ENCODE measurements at regions not wholly inside any gene's neighbourhood (a gene's known extent, or its start where the extent isn't known, plus 50 kb on each side); places are given as distances from the start of the nearest gene placed in this dataset.

GRCh38 chr6:66421570-66421969 is 714.5 kb upstream of the EYS start:
- ATAC-seq (ENCODE audit: low read depth) (no peak), DNase-seq (no peak)
- Mint-ChIP-seq H3K9me3 (peaks cover 8% of the 10 kb centered on the region), H3K36me3 (ENCODE audit: low read depth) (no peaks in the 10 kb centered on the region), H3K27ac (no peak overlapping the region), H3K4me3 (no peak overlapping the region), H3K4me1 (no peaks in the 10 kb centered on the region), H3K27me3 (no peaks in the 10 kb centered on the region)
- intact Hi-C loops (cut with micrococcal nuclease), result no loop called here
- TF ChIP-seq, protein P1, sequence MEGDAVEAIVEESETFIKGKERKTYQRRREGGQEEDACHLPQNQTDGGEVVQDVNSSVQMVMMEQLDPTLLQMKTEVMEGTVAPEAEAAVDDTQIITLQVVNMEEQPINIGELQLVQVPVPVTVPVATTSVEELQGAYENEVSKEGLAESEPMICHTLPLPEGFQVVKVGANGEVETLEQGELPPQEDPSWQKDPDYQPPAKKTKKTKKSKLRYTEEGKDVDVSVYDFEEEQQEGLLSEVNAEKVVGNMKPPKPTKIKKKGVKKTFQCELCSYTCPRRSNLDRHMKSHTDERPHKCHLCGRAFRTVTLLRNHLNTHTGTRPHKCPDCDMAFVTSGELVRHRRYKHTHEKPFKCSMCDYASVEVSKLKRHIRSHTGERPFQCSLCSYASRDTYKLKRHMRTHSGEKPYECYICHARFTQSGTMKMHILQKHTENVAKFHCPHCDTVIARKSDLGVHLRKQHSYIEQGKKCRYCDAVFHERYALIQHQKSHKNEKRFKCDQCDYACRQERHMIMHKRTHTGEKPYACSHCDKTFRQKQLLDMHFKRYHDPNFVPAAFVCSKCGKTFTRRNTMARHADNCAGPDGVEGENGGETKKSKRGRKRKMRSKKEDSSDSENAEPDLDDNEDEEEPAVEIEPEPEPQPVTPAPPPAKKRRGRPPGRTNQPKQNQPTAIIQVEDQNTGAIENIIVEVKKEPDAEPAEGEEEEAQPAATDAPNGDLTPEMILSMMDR (IDR thresholded peaks at IDR 0.05), result no peak
- ChIA-PET CTCF (no interaction called here), POLR2A (no interaction called here)

DNA sequence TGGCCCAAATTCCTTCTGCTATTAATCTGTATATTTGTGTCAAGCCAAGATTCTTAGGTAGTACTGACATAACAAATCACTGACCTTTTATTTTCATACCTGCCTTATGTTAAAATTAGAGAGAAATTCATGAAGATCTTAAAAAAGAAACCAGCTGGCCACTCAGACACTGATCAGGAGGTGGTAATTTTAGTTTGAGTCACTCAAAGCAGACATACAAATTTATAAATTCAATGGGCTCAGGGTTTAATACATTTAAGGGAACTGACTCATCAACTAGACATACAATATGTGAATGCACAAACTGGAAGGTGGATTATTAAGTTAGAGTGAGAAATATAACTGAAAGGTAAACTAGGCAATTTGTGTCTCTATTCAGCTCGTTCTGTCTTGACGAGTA is 711.9 kb upstream of the EYS start:
- no peak overlapping the region for H3K27ac Mint-ChIP-seq
- no peaks in the 10 kb centered on the region for H3K4me1 Mint-ChIP-seq
- TF ChIP-seq, protein P1 (IDR thresholded peaks at IDR 0.05), result no peak
- H3K27me3 Mint-ChIP-seq, result no peaks in the 10 kb centered on the region
- DNase-seq (no peak), ATAC-seq (ENCODE audit: low read depth) (no peak)
- POLR2A ChIA-PET, result no interaction called here
- H3K36me3 Mint-ChIP-seq (ENCODE audit: low read depth), result no peaks in the 10 kb centered on the region
- no peak overlapping the region for H3K4me3 Mint-ChIP-seq
- intact Hi-C loops (cut with micrococcal nuclease), result no loop called here
- CTCF ChIA-PET, result no interaction called here
- H3K9me3 Mint-ChIP-seq, result peaks cover 2% of the 10 kb centered on the region

GRCh38 chr6:66403966-66404365 is 696.9 kb upstream of the EYS start:
- Mint-ChIP-seq H3K4me1 (no peaks in the 10 kb centered on the region), H3K4me3 (no peak overlapping the region), H3K27ac (no peak overlapping the region), H3K9me3 (no peaks in the 10 kb centered on the region), H3K27me3 (no peaks in the 10 kb centered on the region), H3K36me3 (ENCODE audit: low read depth) (no peaks in the 10 kb centered on the region)
- no peak for DNase-seq
- ATAC-seq (ENCODE audit: low read depth), result no peak
- TF ChIP-seq, protein P1 (IDR thresholded peaks at IDR 0.05), result no peak
- intact Hi-C loops (cut with micrococcal nuclease), result no loop called here
- ChIA-PET POLR2A (no interaction called here), CTCF (no interaction called here)

GRCh38 chr6:66402873-66403272 is 695.8 kb upstream of the EYS start:
- Mint-ChIP-seq H3K27me3 (no peaks in the 10 kb centered on the region), H3K9me3 (no peaks in the 10 kb centered on the region), H3K36me3 (ENCODE audit: low read depth) (no peaks in the 10 kb centered on the region), H3K4me1 (no peaks in the 10 kb centered on the region), H3K27ac (no peak overlapping the region), H3K4me3 (no peak overlapping the region)
- DNase-seq (no peak), ATAC-seq (ENCODE audit: low read depth) (no peak)
- intact Hi-C loops (cut with micrococcal nuclease), result no loop called here
- TF ChIP-seq, protein P1 (IDR thresholded peaks at IDR 0.05), result no peak
- CTCF ChIA-PET, result no interaction called here
- POLR2A ChIA-PET, result no interaction called here

- ChIA-PET POLR2A (no interaction called here), CTCF (no interaction called here)
- H3K4me3 Mint-ChIP-seq, result no peak overlapping the region
- intact Hi-C loops (cut with micrococcal nuclease), result no loop called here
- H3K4me1 Mint-ChIP-seq, result no peaks in the 10 kb centered on the region
- no peaks in the 10 kb centered on the region for H3K27me3 Mint-ChIP-seq
- no peak for ATAC-seq (ENCODE audit: low read depth)
- no peak overlapping the region for H3K27ac Mint-ChIP-seq
- no peak for DNase-seq
- no peaks in the 10 kb centered on the region for H3K36me3 Mint-ChIP-seq (ENCODE audit: low read depth)
- TF ChIP-seq, protein P1 (IDR thresholded peaks at IDR 0.05), result no peak
- peaks cover 5% of the 10 kb centered on the region for H3K9me3 Mint-ChIP-seq
These were observed 689.5 kb upstream of the EYS start for GRCh38 chr6:66396549-66396948.

Data from activated B cell treated with CpG ODN at 0.5 μM for 24 hours (primary cell).